GM10266 (cell line): ENCODE measurements at regions not wholly inside any gene's neighbourhood (a gene's known extent, or its start where the extent isn't known, plus 50 kb on each side); places are given as distances from the start of the nearest gene placed in this dataset.

Source experiments
- DNase-seq: peaks from one replicate; pipeline ENCODE4 v3.0.0; 2012; ENCODE audit errors: extremely low spot score
- CTCF ChIP-seq: IDR thresholded peaks from 2 replicates; pipeline ENCODE4 v1.5.1; 2012; ENCODE audit warnings: mild to moderate bottlenecking, low read depth; ENCODE audit not compliant: control insufficient read depth, insufficient read depth; ENCODE audit errors: missing control alignments

GRCh38 chr2:144670080-144670479 lies 150.2 kb upstream of the ZEB2 start:
- TF ChIP-seq CTCF: no peak
- no peak for DNase-seq

DNA sequence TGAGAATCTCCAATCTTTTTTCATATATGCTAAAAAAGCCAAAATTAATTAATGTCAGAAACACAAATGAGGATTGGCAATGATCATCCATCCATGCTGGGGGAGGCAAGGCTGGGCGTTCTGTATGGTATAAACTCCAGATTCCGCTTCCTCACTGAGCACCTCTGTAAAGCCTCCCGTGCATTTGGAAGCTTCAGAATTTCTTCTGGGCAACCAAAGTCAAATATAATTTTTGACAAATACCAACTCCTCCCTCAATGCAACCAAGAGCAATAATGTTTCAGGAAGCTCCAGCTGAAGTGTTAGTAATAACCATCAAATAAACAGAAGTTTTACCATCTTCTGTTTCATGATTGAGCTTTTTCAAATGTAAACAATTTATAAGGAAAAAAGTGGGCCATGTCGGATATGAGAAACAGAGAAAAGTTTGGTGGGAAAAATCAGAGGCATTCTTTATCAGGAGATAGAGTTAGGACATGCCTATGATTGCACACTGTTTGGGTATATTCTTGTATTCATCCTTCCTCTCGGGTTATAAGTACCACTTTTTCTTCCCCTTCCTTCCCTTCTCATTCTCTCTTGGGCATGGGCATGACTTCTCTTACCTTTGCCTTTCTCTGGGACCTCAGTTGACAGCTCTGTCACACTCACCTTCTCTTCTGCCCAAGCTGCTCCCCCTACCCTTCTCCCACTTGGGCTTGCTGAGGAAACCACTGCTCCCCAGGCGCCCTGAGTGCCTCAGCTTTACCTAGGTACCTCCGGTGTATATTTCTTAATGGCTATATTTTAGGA lies 149.5 kb upstream of the ZEB2 start:
- no peak for TF ChIP-seq CTCF
- no peak for DNase-seq

GRCh38 chr2:144668493-144669110 lies 148.7 kb upstream of the ZEB2 start:
- no peak for TF ChIP-seq CTCF
- no peak for DNase-seq

GRCh38 chr2:144666032-144666431 lies 146.1 kb upstream of the ZEB2 start:
- TF ChIP-seq CTCF: no peak
- no peak for DNase-seq

- no peak for DNase-seq
- TF ChIP-seq CTCF: no peak
These were observed 143.3 kb upstream of the ZEB2 start for GRCh38 chr2:144663207-144663606.

- DNase-seq: no peak
- no peak for TF ChIP-seq CTCF
These were observed 140.8 kb upstream of the ZEB2 start for GRCh38 chr2:144660518-144661316.
